Stimulated activated CD8-positive, alpha-beta memory T cell treated with anti-CD3 and anti-CD28 coated beads, Interleukin-4, amount 100 ng/mL, for 4 hours (primary cell): ENCODE measurements at regions not wholly inside any gene's neighbourhood (a gene's known extent, or its start where the extent isn't known, plus 50 kb on each side); places are given as distances from the start of the nearest gene placed in this dataset.
"Not testable (repeated sequence)": the region's sequence is repeated elsewhere in the genome, so short reads cannot be mapped to it uniquely, and the experiment has no call there.

Experiments
- DNase-seq, 2 donors: peaks; one replicate each; pipeline ENCODE4 v3.0.0-alpha.2; 2020; ENCODE audit warnings: low read depth in 2 of 2, low spot score in 1 of 2

- no peak for DNase-seq
Observed at GRCh38 chr2:103365071-103365470, 603.2 kb downstream of the TMEM182 start.

GRCh38 chr2:103367877-103368276 lies 606.0 kb downstream of the TMEM182 start:
- no peak for DNase-seq

- DNase-seq = no peak
Observed at GRCh38 chr2:103383541-103383940, 621.7 kb downstream of the TMEM182 start.

DNA sequence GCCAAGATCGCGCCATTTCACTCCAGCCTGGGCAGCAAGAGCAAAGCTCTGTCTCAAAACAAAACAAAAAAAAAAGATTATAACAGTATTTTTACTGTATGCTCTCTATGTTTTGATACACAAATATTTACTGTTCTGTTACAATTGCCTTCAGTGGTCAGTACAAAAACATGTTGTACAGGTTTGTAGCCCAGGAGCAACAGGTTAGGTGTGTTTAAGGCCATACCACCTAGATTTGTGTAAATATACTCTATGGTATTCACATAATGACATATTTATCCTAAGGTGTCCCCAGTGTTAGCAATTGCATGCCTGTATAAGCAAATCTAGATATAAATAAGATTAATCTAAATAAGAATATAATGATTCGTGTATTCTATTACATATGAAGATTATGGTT lies 625.0 kb downstream of the TMEM182 start:
- no peak for DNase-seq

- no peak for DNase-seq
Observed at GRCh38 chr2:103387888-103388287, 626.1 kb downstream of the TMEM182 start.

GRCh38 chr2:103396152-103396551 lies 634.3 kb downstream of the TMEM182 start:
- no peak for DNase-seq

DNA sequence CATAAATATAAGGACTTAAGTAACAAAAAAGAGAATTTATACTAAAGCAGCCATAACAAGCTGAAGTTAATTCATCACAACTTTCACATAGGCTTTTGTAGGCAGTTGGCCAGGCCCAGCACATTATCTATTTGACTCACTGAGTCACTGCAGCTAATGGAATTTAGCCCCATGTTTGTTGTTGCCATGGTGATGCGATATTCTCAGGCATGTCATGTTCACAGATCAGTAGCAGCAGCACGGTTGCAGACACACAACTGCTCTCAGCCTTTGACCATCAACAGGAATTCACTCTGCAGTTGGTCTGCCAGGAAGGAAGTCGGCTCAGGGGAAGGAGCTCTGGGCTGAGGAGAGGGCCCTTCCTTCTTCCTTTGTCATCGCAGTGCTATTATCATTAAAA lies 639.8 kb downstream of the TMEM182 start:
- DNase-seq = no peak

DNA sequence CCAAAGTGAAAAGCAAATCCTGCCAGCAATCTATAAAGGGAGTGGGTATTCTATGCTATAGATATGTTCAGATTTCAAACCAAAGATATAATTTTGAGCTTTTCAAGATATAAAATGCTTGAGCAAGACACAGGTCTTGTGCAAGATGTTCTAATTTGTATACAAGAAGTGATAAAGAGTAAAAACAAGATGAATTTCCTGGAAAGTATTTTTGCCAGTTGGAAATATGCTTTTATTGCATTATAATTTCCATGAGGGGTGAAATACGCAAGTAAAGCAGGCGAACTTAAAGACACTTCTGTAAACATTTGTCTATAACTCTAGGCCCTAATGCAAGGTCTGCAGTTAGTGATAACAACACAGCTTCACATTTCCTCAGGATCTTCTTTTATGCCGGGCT lies 640.5 kb downstream of the TMEM182 start:
- no peak for DNase-seq

- DNase-seq = no peak
Observed at GRCh38 chr2:103402944-103403343, 641.1 kb downstream of the TMEM182 start.

DNA sequence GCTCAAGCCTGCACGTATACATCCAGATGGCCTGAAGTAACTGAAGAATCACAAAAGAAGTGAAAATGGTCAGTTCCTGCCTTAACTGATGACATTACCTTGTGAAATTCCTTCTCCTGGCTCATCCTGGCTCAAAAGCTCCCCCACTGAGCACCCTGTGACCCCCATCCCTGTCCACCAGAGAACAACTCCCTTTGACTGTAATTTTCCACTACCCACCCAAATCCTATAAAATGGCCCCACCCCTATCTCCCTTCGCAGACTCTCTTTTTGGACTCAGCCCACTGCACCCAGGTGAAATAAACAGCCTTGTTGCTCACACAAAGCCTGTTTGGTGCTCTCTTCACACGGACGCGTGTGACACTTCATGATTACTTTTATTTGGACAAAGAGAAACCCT lies 641.6 kb downstream of the TMEM182 start:
- DNase-seq = not testable (repeated sequence)

GRCh38 chr2:103410221-103410620 lies 648.4 kb downstream of the TMEM182 start:
- DNase-seq = no peak

DNA sequence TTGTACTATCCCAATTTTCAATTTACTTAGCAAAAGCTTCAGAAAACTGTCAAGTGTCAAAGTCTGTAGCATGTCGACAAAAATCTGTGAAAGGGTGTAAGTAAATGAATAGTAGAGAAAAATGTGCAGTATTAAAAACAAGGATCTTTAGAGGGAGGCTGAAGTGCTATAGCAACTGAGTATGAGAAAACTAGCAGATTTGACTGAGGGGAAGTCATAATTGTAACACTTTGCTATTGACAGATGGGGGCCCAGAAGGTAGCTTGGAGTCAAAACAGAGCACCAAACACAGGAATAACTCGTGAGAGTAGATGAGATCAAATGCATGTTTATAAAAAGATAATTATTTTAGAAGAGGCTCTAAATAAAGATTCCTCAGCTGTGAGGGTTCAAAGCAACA lies 657.7 kb downstream of the TMEM182 start:
- DNase-seq = no peak

DNA sequence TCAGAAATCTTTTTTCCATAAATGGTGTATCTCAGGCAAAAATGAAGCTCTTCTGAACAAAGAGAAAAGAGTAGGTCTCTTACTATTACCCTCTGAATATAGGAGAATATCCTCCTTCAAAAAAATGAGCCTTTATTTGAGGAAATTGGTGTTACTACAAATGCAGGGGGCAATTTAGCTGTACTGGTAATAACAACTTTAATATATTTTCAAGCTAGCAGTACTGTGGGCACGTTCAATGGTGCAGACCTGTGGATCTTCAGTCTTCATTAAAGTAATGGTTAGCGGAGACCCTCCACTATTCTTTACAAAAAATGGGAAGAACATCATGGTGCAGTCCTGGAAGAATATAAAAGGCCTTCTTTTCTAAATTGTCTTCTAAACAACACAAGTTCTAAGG lies 661.3 kb downstream of the TMEM182 start:
- no peak for DNase-seq

GRCh38 chr2:103427567-103427966 lies 665.7 kb downstream of the TMEM182 start:
- DNase-seq = no peak

GRCh38 chr2:103430191-103430590 lies 668.4 kb downstream of the TMEM182 start:
- no peak for DNase-seq

DNA sequence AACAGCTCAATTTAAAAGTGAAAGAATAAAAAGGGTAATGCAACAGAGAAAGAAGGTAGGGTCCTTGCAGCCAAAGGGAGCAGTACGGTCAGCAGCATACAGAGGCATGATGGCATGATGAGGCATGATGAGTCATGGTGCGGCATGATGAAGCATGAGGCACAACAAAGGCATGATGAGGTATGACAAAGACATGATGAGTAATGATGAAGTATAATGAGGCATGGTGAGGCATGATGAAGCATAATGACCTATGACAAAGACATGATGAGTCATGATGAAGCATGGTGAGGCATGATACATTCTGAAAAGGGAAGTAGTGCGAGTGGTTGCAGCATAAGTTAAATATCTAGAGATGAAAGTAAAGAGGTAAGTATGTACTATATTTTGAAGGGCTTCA lies 673.2 kb downstream of the TMEM182 start:
- DNase-seq = no peak

- DNase-seq = no peak
Observed at GRCh38 chr2:103437161-103437560, 675.3 kb downstream of the TMEM182 start.

GRCh38 chr2:103445347-103445746 lies 683.5 kb downstream of the TMEM182 start:
- DNase-seq = no peak

DNA sequence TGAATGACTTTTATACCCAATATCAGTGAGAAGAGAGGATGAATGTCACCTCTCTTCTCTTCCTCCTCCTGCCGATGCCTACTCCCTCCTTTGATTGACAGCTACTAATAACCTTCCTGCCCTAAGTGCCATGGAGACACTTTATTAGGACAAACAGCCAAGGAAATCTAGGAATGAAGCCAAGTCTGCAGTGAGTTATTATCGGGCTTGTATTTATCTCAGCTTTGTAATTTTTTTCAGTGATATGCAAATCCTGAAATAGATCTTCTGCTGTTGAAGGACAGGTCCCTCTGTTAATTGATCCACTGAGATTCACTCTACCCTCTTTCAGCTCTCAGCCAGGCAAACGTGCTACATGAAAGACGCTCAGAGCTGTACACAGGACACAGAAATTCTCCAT lies 686.7 kb downstream of the TMEM182 start:
- DNase-seq = no peak

GRCh38 chr2:103451283-103451682 lies 689.5 kb downstream of the TMEM182 start:
- DNase-seq = no peak

- DNase-seq = no peak
Observed at GRCh38 chr2:103459283-103459682, 697.5 kb downstream of the TMEM182 start.

DNA sequence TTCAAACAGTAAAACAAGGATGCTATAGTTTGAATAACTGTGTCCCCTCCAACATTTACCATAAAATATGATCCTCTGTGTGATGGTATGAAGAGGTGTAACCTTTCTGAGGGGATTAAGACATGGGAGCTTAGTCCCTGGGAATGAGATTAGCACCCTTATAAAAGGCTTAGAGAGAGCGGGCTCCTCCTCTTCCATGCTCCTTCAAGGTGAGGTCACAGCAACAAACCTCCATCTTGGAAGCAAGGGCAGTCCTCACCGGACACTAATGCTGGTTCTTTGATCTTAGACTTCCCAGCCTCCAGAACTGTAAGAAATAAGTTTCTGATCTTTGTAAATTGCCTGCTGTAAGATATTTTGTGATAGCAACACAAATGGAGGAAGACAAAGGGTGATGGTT lies 700.3 kb downstream of the TMEM182 start:
- DNase-seq = no peak

DNA sequence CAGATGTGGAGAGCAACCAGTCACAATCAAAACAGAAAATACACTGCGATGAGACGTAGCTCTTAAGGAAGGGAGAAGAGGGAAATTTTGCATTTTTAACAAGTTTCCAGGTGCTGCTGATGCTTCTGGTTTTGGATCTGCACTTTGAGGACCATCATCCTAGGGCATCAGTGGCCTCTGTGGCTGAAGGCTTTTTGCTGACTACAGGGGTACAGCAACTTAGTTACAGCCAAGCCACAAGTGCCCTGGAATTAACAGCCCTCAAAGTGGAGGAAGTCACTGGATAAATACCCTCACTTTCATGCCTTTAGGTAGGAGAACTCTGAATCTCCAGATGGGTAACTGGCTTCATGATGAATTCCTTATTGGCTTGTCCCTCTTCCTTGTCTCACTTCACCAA lies 700.9 kb downstream of the TMEM182 start:
- DNase-seq = no peak

DNA sequence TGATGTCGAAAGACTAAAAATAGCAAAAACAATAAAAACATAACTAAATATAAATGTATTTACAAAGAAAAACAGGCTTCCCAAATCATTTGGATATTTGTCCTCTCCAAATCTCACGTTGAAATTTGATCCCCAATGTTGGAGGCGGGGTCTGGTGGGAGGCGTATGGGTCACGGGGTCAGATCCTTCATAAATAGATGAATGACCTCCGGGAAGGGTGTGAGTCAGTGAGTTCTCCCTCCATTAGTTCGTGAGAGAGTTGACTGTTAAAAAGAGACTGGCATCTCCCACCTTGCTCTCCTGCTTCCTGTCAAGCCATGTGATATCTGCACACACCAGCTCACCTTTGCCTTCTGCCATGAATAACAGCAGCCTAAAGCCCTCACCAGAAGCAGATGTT lies 703.0 kb downstream of the TMEM182 start:
- no peak for DNase-seq
